Testis (tissue), 2 donors: ENCODE measurements at regions not wholly inside any gene's neighbourhood (a gene's known extent, or its start where the extent isn't known, plus 50 kb on each side); places are given as distances from the start of the nearest gene placed in this dataset.

Source experiments
- POLR2A ChIP-seq: fragments of 450-650 bp; IDR thresholded peaks from one replicate; pipeline ENCODE4 v1.6.1; 2017; ENCODE audit warnings: antibody characterized with exemption, mild to moderate bottlenecking, moderate library complexity
- TF ChIP-seq, protein P1 (sequence below), 3 experiments: fragments of 450-650 bp in 2 of 3; fragments of 200-600 bp in 1 of 3; sonication (generic) in 1 of 3; IDR thresholded peaks; one replicate each; pipeline ENCODE4 v1.5.1; 2016 to 2019; ENCODE audit warnings: antibody characterized with exemption in 3 of 3, mild to moderate bottlenecking in 2 of 3, moderate library complexity in 1 of 3

GRCh38 chr17:27226611-27227230 is 67.2 kb upstream of the WSB1 start:
- TF ChIP-seq, protein P1, sequence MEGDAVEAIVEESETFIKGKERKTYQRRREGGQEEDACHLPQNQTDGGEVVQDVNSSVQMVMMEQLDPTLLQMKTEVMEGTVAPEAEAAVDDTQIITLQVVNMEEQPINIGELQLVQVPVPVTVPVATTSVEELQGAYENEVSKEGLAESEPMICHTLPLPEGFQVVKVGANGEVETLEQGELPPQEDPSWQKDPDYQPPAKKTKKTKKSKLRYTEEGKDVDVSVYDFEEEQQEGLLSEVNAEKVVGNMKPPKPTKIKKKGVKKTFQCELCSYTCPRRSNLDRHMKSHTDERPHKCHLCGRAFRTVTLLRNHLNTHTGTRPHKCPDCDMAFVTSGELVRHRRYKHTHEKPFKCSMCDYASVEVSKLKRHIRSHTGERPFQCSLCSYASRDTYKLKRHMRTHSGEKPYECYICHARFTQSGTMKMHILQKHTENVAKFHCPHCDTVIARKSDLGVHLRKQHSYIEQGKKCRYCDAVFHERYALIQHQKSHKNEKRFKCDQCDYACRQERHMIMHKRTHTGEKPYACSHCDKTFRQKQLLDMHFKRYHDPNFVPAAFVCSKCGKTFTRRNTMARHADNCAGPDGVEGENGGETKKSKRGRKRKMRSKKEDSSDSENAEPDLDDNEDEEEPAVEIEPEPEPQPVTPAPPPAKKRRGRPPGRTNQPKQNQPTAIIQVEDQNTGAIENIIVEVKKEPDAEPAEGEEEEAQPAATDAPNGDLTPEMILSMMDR (IDR thresholded peaks at IDR 0.05), result no peak
- TF ChIP-seq POLR2A, result no peak
